ENCODE measurements at regions not wholly inside any gene's neighbourhood (a gene's known extent, or its start where the extent isn't known, plus 50 kb on each side); places are given as distances from the start of the nearest gene placed in this dataset.

GRCh38 chr20:23162887-23163286 lies 76.8 kb upstream of the CD93 start:
- no peak for DNase-seq

- peak in 1 of 2 experiments; percentile 45 for DNase-seq
Observed at GRCh38 chr20:23161968-23162696, 76.0 kb upstream of the CD93 start.

GRCh38 chr20:23161244-23161891 lies 75.2 kb upstream of the CD93 start:
- DNase-seq = no peak

- DNase-seq = no peak
Observed at GRCh38 chr20:23160536-23161243, 74.6 kb upstream of the CD93 start.

GRCh38 chr20:23159947-23160318 lies 73.8 kb upstream of the CD93 start:
- DNase-seq = no peak

- peak in 1 of 2 experiments; percentile 15 for DNase-seq
Observed at GRCh38 chr20:23159256-23159946, 73.3 kb upstream of the CD93 start.

GRCh38 chr20:23157734-23158133 lies 71.6 kb upstream of the CD93 start:
- no peak for DNase-seq

- DNase-seq = no peak
Observed at GRCh38 chr20:23156842-23157423, 70.8 kb upstream of the CD93 start.

- no peak for DNase-seq
Observed at GRCh38 chr20:23156170-23156841, 70.2 kb upstream of the CD93 start.

- DNase-seq = no peak
Observed at GRCh38 chr20:23155141-23155590, 69.0 kb upstream of the CD93 start.

- DNase-seq = no peak
Observed at GRCh38 chr20:23153696-23154341, 67.7 kb upstream of the CD93 start.

GRCh38 chr20:23152902-23153301 lies 66.8 kb upstream of the CD93 start:
- DNase-seq = no peak

- DNase-seq = no peak
Observed at GRCh38 chr20:23152308-23152892, 66.3 kb upstream of the CD93 start.

GRCh38 chr20:23151885-23152284 lies 65.8 kb upstream of the CD93 start:
- DNase-seq = no peak

- DNase-seq = no peak
Observed at GRCh38 chr20:23151008-23151703, 65.0 kb upstream of the CD93 start.

- DNase-seq = no peak
Observed at GRCh38 chr20:23150304-23151007, 64.3 kb upstream of the CD93 start.

- DNase-seq = no peak
Observed at GRCh38 chr20:23149623-23150279, 63.6 kb upstream of the CD93 start.

GRCh38 chr20:23148731-23149570 lies 62.8 kb upstream of the CD93 start:
- DNase-seq = no peak
